ENCODE measurements at regions not wholly inside any gene's neighbourhood (a gene's known extent, or its start where the extent isn't known, plus 50 kb on each side); places are given as distances from the start of the nearest gene placed in this dataset.

GRCh38 chr15:35921046-35921445 lies 375.1 kb upstream of the DPH6 start:
- TF ChIP-seq CTCF (IDR thresholded peaks at IDR 0.05) = no peak
- no peak for TF ChIP-seq POLR2AphosphoS5 (IDR thresholded peaks at IDR 0.05)
- TF ChIP-seq POLR2A (IDR thresholded peaks at IDR 0.05) = no peak
- no peak for TF ChIP-seq EP300 (IDR thresholded peaks at IDR 0.05)

Measured in gastroesophageal sphincter (tissue), 3 donors.